Prostate gland (tissue), 2 donors: ENCODE measurements at regions not wholly inside any gene's neighbourhood (a gene's known extent, or its start where the extent isn't known, plus 50 kb on each side); places are given as distances from the start of the nearest gene placed in this dataset.

Experiments used
- POLR2A ChIP-seq: fragments of 450-650 bp; IDR thresholded peaks from one replicate; pipeline ENCODE4 v1.6.1; 2016; ENCODE audit warnings: antibody characterized with exemption, mild to moderate bottlenecking
- POLR2AphosphoS5 ChIP-seq: sonication (generic); formaldehyde crosslinking; IDR thresholded peaks from one replicate; pipeline ENCODE4 v1.6.1; 2017; ENCODE audit warnings: antibody characterized with exemption
- TF ChIP-seq, protein P1 (sequence below), 4 experiments: fragments of 200-600 bp in 2 of 4; fragments of 450-650 bp in 2 of 4; sonication (generic) in 2 of 4; IDR thresholded peaks; 1 replicate in 3 of 4; 2 replicates in 1 of 4; pipeline ENCODE4 v1.5.1; 2016 to 2019; ENCODE audit warnings: antibody characterized with exemption in 4 of 4, mild to moderate bottlenecking in 2 of 4, moderate library complexity in 2 of 4

DNA sequence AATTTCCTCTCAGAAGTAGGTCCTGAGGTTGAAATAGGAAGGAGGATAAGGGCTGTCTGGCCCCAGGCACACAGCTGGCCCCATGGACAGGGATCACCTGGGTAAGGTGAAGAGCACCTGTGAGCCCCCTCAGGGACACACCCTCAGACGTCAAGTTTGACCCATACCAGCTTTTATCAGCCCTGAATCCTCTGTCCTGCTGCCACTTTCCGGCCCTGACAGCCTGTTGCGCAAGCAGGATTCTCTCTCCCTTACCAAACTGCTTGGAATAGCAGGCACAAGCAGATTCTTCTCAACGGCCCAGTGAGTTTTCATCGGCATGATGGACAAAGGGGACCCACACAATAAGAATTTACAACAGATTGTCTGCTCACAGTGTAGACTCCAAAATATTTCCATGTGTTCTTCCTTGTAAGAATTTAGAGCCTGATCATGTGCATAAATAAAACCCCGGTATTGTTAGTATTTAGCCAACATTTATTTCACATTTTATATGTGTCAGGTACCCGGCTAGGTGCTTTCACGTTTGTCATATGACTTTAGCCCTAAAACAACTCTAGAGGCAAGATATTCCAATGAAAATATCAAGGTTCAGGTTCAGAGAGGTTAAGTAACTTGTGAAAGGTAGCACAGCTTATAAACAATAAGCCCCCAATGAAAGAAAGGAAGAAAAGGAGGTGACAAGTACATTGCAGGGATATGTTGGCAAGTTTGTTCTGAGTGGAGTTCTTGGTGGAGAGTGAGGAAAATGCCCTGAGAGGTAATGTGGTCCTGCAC is 107.2 kb upstream of the KIT start:
- TF ChIP-seq POLR2A (no peak), POLR2AphosphoS5 (no peak)
- TF ChIP-seq, protein P1, sequence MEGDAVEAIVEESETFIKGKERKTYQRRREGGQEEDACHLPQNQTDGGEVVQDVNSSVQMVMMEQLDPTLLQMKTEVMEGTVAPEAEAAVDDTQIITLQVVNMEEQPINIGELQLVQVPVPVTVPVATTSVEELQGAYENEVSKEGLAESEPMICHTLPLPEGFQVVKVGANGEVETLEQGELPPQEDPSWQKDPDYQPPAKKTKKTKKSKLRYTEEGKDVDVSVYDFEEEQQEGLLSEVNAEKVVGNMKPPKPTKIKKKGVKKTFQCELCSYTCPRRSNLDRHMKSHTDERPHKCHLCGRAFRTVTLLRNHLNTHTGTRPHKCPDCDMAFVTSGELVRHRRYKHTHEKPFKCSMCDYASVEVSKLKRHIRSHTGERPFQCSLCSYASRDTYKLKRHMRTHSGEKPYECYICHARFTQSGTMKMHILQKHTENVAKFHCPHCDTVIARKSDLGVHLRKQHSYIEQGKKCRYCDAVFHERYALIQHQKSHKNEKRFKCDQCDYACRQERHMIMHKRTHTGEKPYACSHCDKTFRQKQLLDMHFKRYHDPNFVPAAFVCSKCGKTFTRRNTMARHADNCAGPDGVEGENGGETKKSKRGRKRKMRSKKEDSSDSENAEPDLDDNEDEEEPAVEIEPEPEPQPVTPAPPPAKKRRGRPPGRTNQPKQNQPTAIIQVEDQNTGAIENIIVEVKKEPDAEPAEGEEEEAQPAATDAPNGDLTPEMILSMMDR (IDR thresholded peaks at IDR 0.05): no peak
